Left cardiac atrium (tissue), 4 donors: ENCODE measurements at regions not wholly inside any gene's neighbourhood (a gene's known extent, or its start where the extent isn't known, plus 50 kb on each side); places are given as distances from the start of the nearest gene placed in this dataset.

Experiments
- ATAC-seq, 2 donors: fragments of 200-7000 bp; cut with Tn5 transposase; one replicate each; pipeline ENCODE4 v1.9.1; 2020; ENCODE audit warnings: mild to moderate bottlenecking in 2 of 2, moderate library complexity in 2 of 2
- DNase-seq: peaks from one replicate; pipeline ENCODE4 v3.0.0-alpha.2; 2020
- intact Hi-C, 2 donors: fragments of 100-400 bp; cut with DNase I; formaldehyde crosslinking; loops; one replicate each; pipeline versions ENCODE4 v1.14.1 to v1.15.1; 2022 to 2023
- donor health status: DM: no; HTN: yes; CAD: no.
- donor health status: DM: no; HTN: yes; CAD: no; lungs with severe emphysema.
- donor health status: DM: yes; HTN: yes; CAD: no.
- donor health status: Dilated cardiomyopathy.

DNA sequence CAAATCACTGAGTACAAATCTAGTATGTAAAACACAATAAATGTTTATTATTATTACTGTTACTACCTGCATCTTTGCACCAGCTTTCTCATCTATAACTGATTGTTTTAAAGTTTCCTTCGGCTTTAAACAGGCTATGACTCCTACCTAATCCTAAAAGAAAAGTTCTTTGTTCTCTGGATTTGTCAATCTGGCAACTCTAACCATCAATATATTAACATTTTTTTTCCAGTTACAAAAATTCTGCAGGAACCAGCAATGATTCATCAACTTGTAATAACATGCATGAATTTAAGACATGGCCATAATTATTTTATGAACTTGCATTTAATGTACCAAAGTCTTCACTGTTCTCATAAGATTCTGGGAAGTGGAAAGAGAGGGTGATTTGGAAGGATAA lies 228.5 kb downstream of the PIK3R1 start:
- intact Hi-C loops: no loop called here
- no peak for DNase-seq
- no peak for ATAC-seq

DNA sequence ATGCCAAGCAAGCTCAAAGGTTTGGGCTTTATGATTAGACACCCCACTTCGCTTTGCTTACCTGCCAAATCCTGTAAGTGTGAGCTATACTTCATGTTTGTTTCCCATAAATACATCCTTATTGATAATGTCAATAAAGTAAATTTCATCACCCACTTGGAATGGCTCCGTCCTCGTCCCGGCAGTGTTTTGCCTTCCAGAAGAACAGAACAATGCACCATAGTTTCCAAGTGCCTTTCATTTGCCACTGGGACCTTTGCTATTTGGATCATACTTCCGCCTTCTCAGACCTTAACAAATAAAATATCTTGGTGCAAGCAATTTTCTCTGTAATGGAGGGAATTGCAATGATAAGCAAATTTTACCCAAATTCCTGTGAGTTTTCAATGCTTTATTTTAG lies 229.3 kb downstream of the PIK3R1 start:
- intact Hi-C loops: no loop called here

DNA sequence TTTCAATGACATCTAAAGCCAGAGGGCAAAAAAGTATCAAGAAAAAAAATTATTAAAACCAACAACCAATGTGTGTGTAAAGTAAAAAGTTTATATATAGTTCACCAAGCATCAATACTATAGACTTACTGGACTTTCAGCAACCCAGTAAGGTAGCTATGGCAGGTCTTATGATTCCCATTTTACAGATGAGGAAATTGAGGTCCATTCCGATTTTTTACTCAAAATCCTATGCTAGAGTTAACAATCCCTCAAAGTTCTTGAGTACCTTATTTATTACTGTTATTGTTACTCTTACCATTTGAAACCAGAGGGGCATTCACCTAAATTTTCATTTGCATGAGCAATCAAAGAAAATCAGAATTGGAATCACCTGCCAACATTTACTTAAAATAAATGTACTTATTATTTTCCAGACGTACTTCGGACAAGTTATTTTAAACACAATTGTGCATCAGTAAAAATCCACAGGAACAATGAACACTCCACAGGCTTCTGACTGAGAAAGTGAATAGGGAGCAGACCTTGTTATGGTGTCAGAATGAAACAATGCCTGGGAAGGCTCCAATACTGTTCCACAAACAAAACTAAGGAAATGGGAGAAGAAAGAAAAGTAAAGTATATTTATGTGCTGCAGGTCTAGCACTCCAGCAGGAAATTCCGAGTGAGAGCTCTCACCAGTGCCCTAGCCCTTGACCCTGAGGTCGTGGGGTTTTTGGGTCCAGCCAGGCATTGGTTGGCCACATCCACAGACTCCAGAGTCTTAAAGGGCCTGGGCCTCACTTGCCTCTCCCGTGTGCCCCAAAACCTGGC lies 229.9 kb downstream of the PIK3R1 start:
- intact Hi-C loops: no loop called here
- ATAC-seq: peak; percentile 16 to 19

More for the DNA sequence above, 229.3 kb downstream of the PIK3R1 start:
- no peak for ATAC-seq
- no peak for DNase-seq

DNA sequence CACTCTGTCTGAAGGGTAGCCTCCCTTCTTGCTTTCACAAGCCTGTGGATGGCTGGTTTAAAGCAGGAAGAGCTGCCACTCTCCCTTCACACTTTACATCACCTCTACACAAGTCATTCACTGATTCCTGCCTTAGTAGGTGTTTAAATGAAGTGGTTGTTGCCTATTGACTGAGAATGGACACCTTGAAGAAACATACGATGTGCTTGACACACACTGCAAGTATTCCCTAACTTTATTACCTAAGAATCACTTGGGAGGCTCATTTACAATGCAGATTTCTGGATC lies 230.5 kb downstream of the PIK3R1 start:
- ATAC-seq (no peak), DNase-seq (no peak)
- intact Hi-C loops: no loop called here

More for the DNA sequence above, 229.9 kb downstream of the PIK3R1 start:
- DNase-seq: peak; percentile 29

DNA sequence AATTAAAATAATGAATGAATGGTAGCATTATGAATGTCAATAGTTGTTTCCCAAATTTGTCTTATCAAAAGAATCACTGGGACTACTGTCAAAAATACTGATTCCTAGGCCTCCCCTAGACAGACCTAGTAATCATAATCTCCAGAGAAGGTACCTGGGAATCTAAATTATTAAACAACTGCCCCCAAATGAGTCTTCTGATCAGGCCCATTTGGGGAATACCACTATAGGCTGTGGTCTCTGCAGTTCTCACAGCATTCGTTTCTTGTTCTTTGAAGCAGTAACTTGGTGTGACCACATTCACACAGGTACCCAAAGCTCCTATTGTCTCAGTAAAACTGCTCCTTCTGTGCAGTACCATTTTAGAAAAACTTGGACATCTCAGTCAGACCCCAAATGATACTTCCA lies 230.9 kb downstream of the PIK3R1 start:
- ATAC-seq (no peak), DNase-seq (no peak)
- intact Hi-C loops: no loop called here

DNA sequence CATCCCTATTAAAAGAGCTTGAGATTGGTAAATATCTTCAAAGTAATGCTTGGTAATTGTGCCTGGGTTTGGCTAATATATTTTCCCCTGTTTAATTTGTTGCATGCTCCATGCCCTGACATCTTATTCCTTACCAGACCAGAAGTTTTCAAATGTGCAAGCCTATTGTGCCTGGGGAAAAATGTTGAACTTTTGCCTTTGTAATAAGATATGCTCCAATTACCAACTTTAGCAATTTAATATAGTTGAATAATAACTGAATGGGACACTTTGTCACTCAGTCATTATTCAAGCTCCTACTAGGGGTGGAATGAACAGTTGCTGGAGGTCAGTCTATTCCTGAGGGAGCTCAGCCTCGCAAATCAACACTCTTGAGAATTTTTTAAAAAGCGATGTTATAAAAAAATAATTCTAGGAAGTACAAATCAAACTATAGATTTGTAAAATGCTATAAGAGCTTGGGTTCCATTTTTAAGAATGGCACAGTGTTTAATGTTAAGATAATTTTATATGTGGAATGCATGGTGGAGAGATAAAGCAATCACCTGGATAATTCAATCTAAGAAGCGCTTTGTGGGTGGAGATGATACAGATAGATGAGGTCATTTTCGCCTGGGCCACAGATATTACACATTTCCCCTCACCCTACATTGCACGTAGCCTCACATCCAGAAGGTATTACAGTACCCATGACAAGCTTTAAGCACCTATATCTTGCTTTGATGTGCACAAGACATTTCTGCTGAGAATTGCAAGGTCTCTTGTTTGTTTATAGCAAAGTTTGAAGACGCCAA lies 231.8 kb downstream of the PIK3R1 start:
- DNase-seq (no peak), ATAC-seq (no peak)
- intact Hi-C loops: no loop called here

DNA sequence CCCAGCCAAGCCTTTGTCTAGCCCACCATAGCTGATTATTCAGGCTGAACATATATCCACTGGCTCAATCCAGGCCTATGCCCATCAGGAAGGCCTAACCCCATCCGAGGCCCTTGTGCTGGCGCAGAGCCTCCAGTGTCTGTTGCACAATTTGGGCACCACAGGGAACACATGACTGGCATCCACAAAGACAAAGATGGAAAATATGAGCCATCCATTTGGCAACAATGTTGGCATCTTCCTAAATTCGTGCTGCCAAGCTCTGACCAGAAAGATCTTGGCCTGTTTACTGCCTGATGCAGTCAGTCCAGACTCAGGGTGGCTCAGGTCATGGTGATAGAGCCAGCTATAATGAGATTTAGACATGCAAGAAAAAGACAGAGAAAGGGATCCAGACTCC lies 233.8 kb downstream of the PIK3R1 start:
- intact Hi-C loops: no loop called here
- ATAC-seq: peak; percentile 64 to 66
- no peak for DNase-seq

DNA sequence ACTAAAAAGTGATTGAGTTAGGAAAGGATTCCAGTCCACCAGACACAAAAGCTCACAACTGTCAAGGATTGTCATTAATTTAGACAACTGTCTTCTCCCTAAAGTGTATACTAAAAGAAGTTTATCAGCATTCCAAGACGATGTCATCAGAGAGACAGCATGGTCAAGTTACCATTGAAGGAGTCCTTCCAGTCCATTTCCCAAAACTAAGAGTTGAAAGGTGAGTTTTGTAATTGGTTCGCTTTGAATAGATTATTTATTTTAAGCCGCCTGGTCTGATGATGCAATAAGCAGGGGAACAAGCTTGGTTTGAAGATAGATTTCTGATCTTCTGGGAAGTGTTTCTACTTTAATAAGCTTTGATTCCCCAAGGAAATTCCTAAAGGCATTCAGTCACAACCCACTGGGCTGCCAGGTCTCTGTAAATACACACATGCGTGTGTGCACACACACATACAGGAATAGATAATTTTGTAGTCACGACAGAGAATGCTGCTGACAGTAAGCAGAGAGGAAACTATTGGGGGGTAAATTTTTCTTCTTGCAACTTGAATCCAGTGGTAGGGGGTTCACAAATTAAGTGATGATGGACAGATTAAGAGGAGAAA lies 234.8 kb downstream of the PIK3R1 start:
- DNase-seq: no peak
- intact Hi-C loops: no loop called here
- peak in 1 of 2 donors; percentile 9 for ATAC-seq

DNA sequence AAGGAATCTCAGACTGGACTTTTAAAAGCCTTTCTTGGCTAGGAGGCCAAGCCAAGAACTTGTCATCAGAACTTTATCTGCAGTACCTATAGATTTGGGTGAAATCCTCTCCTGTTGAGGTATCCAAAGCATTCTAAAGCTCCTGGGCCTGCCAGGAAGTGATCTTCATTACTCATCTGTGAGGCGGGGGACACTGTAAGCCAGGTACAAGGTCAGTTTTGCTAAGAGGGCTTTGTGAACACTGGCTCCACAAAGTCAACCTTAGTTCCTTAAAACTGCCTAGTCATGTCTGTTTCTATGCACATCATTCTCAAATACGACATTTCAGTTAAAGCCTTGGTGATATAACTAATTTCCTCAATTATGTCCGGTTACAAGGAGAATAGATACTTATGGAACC lies 236.7 kb downstream of the PIK3R1 start:
- intact Hi-C loops: no loop called here
- ATAC-seq (no peak), DNase-seq (no peak)

DNA sequence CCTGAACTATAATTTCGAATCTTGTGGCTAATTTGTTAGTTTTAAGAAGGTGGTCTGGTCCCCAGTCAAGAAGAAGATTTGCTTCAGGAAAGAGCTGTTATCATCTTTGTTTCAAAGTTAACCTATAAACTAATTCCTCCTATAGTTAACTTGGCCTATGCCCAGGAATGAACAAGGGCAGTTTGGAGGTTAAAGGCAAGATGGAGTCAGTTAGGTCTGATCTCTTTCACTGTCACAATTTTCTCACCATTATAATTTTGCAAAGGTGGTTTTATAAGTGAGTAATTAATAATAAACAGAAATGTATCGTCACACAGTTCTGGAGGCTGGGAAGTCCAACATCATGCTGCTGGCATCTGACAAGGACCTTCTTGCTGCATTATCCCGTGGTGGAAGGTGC lies 238.6 kb downstream of the PIK3R1 start:
- no peak for DNase-seq
- intact Hi-C loops: no loop called here
- no peak for ATAC-seq

DNA sequence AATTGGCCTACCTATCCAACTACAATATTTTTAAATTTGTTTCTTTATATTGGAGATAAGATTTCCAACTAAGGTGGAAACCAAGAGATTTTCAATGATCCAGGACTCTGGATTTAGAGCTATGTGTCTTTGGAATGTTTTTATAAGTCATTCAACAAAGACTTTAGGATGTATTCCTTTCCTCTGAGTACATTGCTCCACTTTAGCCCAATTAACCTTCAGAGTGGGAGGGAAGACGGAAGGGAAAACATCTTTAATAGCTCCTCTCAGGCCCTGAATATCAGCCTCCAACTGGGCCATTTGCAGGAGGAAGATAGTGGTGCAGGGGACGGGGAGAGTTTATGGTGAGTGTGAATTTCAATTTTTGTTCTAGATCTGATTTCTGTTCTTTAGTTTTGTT lies 239.2 kb downstream of the PIK3R1 start:
- no peak for ATAC-seq
- intact Hi-C loops: loop anchor here in 1 of 2 donors (5.0 kb wide), 1 partner anchor 1207 kb away; no protein-coding TSS in a partner anchor
- no peak for DNase-seq

DNA sequence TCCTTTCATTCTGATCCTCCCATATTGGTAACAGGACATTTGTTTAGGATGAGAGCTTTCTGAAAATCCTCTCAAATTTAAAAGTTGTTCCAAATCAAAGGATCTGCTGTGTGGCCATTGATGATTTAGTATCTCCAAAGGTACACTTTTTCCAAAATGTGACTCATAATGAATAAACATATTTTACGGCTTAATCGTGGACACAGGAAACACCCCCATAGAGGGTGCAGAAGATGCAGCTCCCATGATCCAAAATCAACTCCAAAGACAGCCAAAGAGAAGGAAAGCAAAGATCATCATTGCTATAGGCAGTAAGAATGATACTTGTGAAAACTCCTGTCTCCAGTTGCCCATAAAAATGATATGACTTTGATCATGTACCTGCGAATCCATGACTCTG lies 239.7 kb downstream of the PIK3R1 start:
- DNase-seq (no peak), ATAC-seq (no peak)
- intact Hi-C loops: loop anchor here in 1 of 2 donors (5.0 kb wide), 1 partner anchor 1208 kb away; no protein-coding TSS in a partner anchor

DNA sequence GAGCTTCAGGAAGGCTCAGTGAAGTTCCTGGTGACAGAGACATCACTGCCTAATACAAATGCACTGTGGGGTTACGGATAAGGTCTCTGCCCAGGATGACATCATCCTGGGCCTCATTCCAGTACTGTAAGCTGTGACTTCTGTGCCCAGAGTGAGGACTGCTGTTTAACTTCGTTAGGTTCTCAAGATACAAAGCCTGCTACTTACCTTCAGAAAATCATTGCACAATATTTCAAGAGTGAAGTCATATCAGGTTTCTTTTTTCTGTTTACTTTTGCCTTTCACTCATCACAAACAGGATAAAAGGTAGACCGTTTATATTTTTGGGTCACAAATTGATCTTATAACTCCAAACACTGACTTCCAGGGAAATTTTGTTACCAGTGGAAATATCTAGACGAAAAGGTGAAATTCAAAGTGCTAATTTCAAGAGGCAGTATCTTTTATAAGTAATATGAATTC lies 241.2 kb downstream of the PIK3R1 start:
- peak; percentile 36 for DNase-seq
- peak; percentile 79 to 92 for ATAC-seq
- intact Hi-C loops: loop anchor here in 1 of 2 donors (5.0 kb wide), 1 partner anchor 1209 kb away; no protein-coding TSS in a partner anchor

DNA sequence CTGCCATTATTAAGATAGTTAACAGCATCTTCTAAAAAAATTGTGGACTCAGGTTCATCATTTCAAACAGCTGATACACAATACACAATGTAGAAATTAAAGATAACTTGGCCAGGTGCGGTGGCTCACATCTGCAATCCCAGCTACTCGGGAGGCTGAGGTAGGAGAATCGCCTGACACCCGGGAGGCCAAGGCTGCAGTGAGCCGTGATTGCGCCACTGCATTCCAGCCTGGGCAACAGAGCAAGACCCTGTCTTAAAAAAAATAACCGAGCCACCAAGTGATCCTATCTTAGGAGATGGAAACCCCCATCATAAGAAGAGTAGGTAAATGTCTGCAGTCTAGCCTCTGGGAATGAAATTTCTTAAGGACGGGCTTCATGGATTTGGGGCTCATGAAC lies 241.7 kb downstream of the PIK3R1 start:
- ATAC-seq (no peak), DNase-seq (no peak)
- intact Hi-C loops: loop anchor here in 1 of 2 donors (5.0 kb wide), 1 partner anchor 1210 kb away; no protein-coding TSS in a partner anchor

DNA sequence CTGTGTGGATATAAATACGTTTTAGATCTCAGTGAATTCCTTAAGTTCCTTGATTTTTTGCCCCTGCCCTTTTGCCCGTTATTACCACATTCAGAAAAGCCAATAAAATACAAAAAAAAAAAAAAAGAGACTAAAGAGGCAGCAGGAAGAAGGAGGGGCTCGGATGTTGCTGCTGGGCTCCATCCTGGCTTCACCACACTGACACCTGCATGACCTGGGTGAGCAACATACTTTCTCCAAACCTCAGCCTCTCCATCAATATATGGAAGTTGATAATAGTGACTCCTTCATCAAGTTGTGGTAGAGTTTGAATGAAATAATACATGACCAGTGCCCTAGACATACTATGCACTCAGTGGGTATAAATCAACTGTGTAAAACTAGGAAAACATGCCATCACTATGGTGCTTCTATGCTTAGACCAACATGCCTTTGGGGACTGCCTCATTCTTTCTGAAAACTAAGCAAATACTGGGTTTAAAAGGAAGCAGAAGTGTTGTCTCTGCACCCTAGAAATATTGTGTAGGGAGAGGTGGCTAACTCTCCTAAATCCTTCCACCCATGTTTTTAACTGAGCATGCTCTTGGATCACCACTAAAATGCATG lies 243.0 kb downstream of the PIK3R1 start:
- intact Hi-C loops: loop anchor here in 1 of 2 donors (5.0 kb wide), 1 partner anchor 1211 kb away; no protein-coding TSS in a partner anchor
- DNase-seq: no peak
- ATAC-seq: no peak

DNA sequence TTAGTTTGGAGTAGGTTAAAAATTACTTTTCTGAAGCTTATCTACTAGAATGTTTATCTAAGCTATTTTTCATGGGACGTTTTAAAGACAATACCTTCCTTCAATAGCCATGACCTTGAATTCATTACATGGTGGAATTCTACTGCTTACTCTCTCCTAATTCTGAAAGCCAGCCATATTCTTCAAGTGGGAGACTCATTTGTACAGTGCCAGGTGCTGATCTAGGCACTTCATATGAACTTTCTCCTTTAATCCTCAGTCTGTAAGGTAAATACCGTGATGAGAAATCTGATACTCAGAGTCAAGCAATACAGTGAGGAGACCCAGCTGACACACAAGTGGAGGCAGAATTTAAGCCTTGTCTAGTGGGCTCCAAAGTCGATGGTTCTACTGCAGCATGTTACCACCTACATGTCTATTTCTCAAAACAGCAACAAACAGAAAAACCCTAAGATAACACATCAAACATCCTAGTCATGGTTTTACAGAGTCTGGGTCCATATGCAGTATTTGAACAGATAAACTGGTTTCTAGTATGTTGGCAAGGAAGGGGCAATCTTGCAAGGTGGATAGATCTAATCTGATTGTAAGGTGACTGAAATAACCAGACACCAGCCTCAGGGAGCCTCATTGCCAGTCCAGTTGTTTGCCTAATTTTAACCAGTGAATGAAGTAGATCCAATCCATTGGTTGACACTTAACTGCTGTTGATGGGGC lies 243.7 kb downstream of the PIK3R1 start:
- no peak for ATAC-seq
- intact Hi-C loops: loop anchor here in 1 of 2 donors (5.0 kb wide), 1 partner anchor 1212 kb away; no protein-coding TSS in a partner anchor
- no peak for DNase-seq

DNA sequence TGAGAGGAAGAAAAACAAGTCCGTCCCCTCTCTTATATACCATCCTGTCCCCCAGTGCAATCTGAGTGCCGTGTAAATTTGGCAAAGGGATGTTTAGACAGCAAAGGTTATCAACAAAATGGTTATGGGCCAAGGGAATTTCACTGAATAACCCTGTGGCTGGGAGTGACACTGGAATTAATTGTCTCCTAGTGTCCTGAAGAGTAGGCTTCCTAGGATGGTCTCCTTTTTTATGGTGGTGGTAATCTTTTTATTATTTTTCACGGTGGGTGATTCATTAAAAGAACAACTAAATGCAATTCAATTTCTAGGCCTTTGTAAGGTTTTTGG lies 244.2 kb downstream of the PIK3R1 start:
- intact Hi-C loops: loop anchor here (1.0 to 10.0 kb wide), 4 partner anchors 172 to 1212 kb away; no protein-coding TSS in a partner anchor
- peak in 1 of 2 donors; percentile 31 for ATAC-seq
- DNase-seq: no peak

DNA sequence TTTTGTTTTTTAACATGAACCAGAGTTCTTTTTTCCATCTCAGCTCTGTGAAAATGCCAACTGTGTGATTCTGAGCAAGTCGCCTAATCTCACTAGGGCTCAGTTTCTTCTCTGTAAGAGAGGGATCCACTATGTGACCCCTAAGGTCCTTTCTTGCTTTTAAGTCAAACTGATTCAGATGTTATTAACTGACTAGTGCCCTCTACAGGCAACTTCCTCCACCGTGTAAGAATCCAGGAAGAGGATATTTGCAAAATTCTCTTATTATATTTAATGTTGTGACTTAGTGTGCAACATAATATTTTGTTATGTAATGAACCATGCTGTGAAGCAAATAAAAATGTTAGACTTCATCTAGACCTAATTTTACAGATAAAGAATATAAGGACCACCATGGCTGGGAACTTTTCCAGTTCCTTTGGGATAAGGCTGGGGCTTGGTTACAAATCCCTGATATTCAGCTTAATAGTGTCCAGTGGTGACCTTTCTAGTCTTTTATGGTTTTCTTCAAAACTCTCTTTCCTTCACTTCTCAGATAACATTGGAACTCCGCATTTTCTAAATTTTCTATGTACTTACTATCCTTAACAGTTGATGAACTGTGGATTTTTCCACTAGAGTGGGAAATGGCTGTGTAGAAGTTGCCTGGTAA lies 244.7 kb downstream of the PIK3R1 start:
- DNase-seq (no peak), ATAC-seq (peak; percentile 54 to 60)
- intact Hi-C loops: loop anchor here (1.0 to 10.0 kb wide), 3 partner anchors 173 to 505 kb away; no protein-coding TSS in a partner anchor
